ENCODE measurements at regions not wholly inside any gene's neighbourhood (a gene's known extent, or its start where the extent isn't known, plus 50 kb on each side); places are given as distances from the start of the nearest gene placed in this dataset.

- Histone ChIP-seq H3K27ac (ENCODE audit: low read depth, low read length, poor library complexity, severe bottlenecking) (no peak overlapping the region), H3K36me3 (ENCODE audit: insufficient read depth, low read length, poor library complexity, severe bottlenecking) (no peaks in the 10 kb centered on the region), H3K4me3 (ENCODE audit: low read depth, low read length, poor library complexity, severe bottlenecking) (no peak overlapping the region), H3K27me3 (replicated peaks; ENCODE audit: insufficient read depth, low read depth, low read length, poor library complexity) (no peaks in the 10 kb centered on the region), H3K9me3 (ENCODE audit: low read depth, low read length, poor library complexity, severe bottlenecking) (no peaks in the 10 kb centered on the region), H3K4me1 (ENCODE audit: insufficient read depth, low read length, poor library complexity, severe bottlenecking) (no peaks in the 10 kb centered on the region)
- intact Hi-C loops (cut with micrococcal nuclease; ENCODE audit: unreplicated experiment), result no loop called here
- no peak for DNase-seq (ENCODE audit: low spot score)
- no TSS peak for BruUV-seq (replicated peaks)
- TF ChIP-seq EZH2 (IDR thresholded peaks at IDR 0.05; ENCODE audit: borderline replicate concordance, low read depth, low read length, poor library complexity, severe bottlenecking), result no peak
- no peak for TF ChIP-seq CTCF (conservative IDR thresholded peaks at IDR 0.05; ENCODE audit: low read depth, low read length)
- ChIA-PET CTCF (no interaction called here), POLR2A (ENCODE audit: low non-redundant PET) (no interaction called here)
Measured at GRCh38 chr4:32337403-32337802, 1617.2 kb downstream of the PCDH7 start.

- Histone ChIP-seq H3K4me3 (ENCODE audit: low read depth, low read length, poor library complexity, severe bottlenecking) (no peak overlapping the region), H3K27ac (ENCODE audit: low read depth, low read length, poor library complexity, severe bottlenecking) (no peak overlapping the region), H3K4me1 (ENCODE audit: insufficient read depth, low read length, poor library complexity, severe bottlenecking) (no peaks in the 10 kb centered on the region), H3K36me3 (ENCODE audit: insufficient read depth, low read length, poor library complexity, severe bottlenecking) (no peaks in the 10 kb centered on the region), H3K9me3 (ENCODE audit: low read depth, low read length, poor library complexity, severe bottlenecking) (no peaks in the 10 kb centered on the region), H3K27me3 (replicated peaks; ENCODE audit: insufficient read depth, low read depth, low read length, poor library complexity) (no peaks in the 10 kb centered on the region)
- TF ChIP-seq EZH2 (IDR thresholded peaks at IDR 0.05; ENCODE audit: borderline replicate concordance, low read depth, low read length, poor library complexity, severe bottlenecking) (no peak), CTCF (conservative IDR thresholded peaks at IDR 0.05; ENCODE audit: low read depth, low read length) (no peak)
- POLR2A ChIA-PET (ENCODE audit: low non-redundant PET), result no interaction called here
- CTCF ChIA-PET, result no interaction called here
- no peak for DNase-seq (ENCODE audit: low spot score)
- intact Hi-C loops (cut with micrococcal nuclease; ENCODE audit: unreplicated experiment), result no loop called here
- no TSS peak for BruUV-seq (replicated peaks)
Measured at GRCh38 chr4:32340591-32340990, 1620.4 kb downstream of the PCDH7 start.

GRCh38 chr4:32341342-32341741, 1621.2 kb downstream of the PCDH7 start:
- intact Hi-C loops (cut with micrococcal nuclease; ENCODE audit: unreplicated experiment), result no loop called here
- CTCF ChIA-PET, result no interaction called here
- POLR2A ChIA-PET (ENCODE audit: low non-redundant PET), result no interaction called here
- Histone ChIP-seq H3K27ac (ENCODE audit: low read depth, low read length, poor library complexity, severe bottlenecking) (no peak overlapping the region), H3K27me3 (replicated peaks; ENCODE audit: insufficient read depth, low read depth, low read length, poor library complexity) (no peaks in the 10 kb centered on the region), H3K4me1 (ENCODE audit: insufficient read depth, low read length, poor library complexity, severe bottlenecking) (no peaks in the 10 kb centered on the region), H3K4me3 (ENCODE audit: low read depth, low read length, poor library complexity, severe bottlenecking) (no peak overlapping the region), H3K36me3 (ENCODE audit: insufficient read depth, low read length, poor library complexity, severe bottlenecking) (no peaks in the 10 kb centered on the region), H3K9me3 (ENCODE audit: low read depth, low read length, poor library complexity, severe bottlenecking) (no peaks in the 10 kb centered on the region)
- TF ChIP-seq CTCF (conservative IDR thresholded peaks at IDR 0.05; ENCODE audit: low read depth, low read length) (no peak), EZH2 (IDR thresholded peaks at IDR 0.05; ENCODE audit: borderline replicate concordance, low read depth, low read length, poor library complexity, severe bottlenecking) (no peak)
- DNase-seq (ENCODE audit: low spot score), result no peak
- no TSS peak for BruUV-seq (replicated peaks)
